Breast epithelium (tissue), 4 donors: ENCODE measurements at regions not wholly inside any gene's neighbourhood (a gene's known extent, or its start where the extent isn't known, plus 50 kb on each side); places are given as distances from the start of the nearest gene placed in this dataset.

Experiments used
- DNase-seq, 2 donors: peaks; one replicate each; pipeline ENCODE4 v3.0.0-alpha.2; 2019; ENCODE audit warnings: low spot score in 2 of 2
- H3K27ac ChIP-seq, 2 donors: fragments of 200-600 bp; sonication (generic) in 1 of 2; one replicate each; pipeline ENCODE4 v1.5.1; 2016 to 2019; ENCODE audit warnings: mild to moderate bottlenecking in 1 of 2
- H3K27me3 ChIP-seq, 2 donors: fragments of 200-600 bp; sonication (generic) in 1 of 2; one replicate each; pipeline versions ENCODE4 v1.5.1 to v1.6.0; 2017 to 2019; ENCODE audit warnings: control low read depth in 1 of 2, mild to moderate bottlenecking in 1 of 2
- H3K36me3 ChIP-seq: fragments of 200-600 bp; one replicate; pipeline ENCODE4 v1.5.1; 2019
- H3K4me1 ChIP-seq, 2 donors: fragments of 200-600 bp; sonication (generic); one replicate each; pipeline ENCODE4 v1.5.1; 2016 to 2019; ENCODE audit warnings: control low read depth in 1 of 2
- H3K4me3 ChIP-seq, 3 donors: fragments of 200-600 bp; sonication (generic); 1 replicate in 2 of 3; 2 replicates in 1 of 3; pipeline ENCODE4 v1.5.1; 2016 to 2019; ENCODE audit warnings: mild to moderate bottlenecking in 3 of 3, moderate library complexity in 2 of 3
- H3K9me3 ChIP-seq, 2 donors: fragments of 200-600 bp; sonication (generic) in 1 of 2; one replicate each; pipeline ENCODE4 v1.5.1; 2016 to 2019; ENCODE audit warnings: control low read depth in 1 of 2
- CTCF ChIP-seq, 3 donors: fragments of 450-650 bp; IDR thresholded peaks; one replicate each; pipeline ENCODE4 v1.5.1; 2016 to 2017; ENCODE audit warnings: antibody characterized with exemption in 3 of 3, mild to moderate bottlenecking in 3 of 3, moderate library complexity in 3 of 3
- POLR2A ChIP-seq: fragments of 450-650 bp; IDR thresholded peaks from one replicate; pipeline ENCODE4 v1.6.1; 2016; ENCODE audit warnings: antibody characterized with exemption, mild to moderate bottlenecking, moderate library complexity
- POLR2AphosphoS5 ChIP-seq, 3 donors: sonication (generic); formaldehyde crosslinking; IDR thresholded peaks; one replicate each; pipeline ENCODE4 v1.6.1; 2017; ENCODE audit warnings: antibody characterized with exemption in 3 of 3
- intact Hi-C: fragments of 100-400 bp; cut with DNase I; formaldehyde crosslinking; loops from one replicate; pipeline ENCODE4 v1.15.1; 2023; ENCODE audit warnings: low total_unique reads

- no peak overlapping the region for H3K27ac ChIP-seq
- TF ChIP-seq POLR2AphosphoS5 (IDR thresholded peaks at IDR 0.05) (no peak), POLR2A (no peak), CTCF (IDR thresholded peaks at IDR 0.05) (no peak)
- no peaks in the 10 kb centered on the region for H3K36me3 ChIP-seq
- DNase-seq = no peak
- no peaks in the 10 kb centered on the region for H3K4me1 ChIP-seq
- H3K9me3 ChIP-seq = no peaks in the 10 kb centered on the region
- H3K4me3 ChIP-seq = no peak overlapping the region
- intact Hi-C loops = no loop called here
- H3K27me3 ChIP-seq = no peaks in the 10 kb centered on the region
Observed at GRCh38 chr9:75658301-75658905, 232.1 kb upstream of the PCSK5 start.

DNA sequence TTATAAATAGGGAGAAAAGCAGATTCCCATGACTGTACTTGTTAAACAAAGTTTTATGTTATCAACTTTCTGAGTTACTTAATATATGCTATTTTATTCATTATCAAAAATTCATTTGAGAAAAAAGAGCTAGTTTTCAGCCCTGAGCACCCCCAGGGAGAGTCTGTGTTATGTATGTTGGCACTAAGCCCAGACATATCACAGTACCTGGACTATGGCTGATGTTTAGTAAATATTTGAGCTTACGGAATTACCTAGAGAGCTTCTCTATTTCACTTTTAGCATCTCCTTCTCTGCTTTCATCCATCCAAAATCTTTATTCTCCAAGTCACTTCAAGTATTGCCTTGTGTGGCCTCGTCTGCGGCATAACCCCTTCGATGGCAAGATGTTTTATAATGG is 225.9 kb upstream of the PCSK5 start:
- Histone ChIP-seq H3K4me3 (no peak overlapping the region), H3K27me3 (no peaks in the 10 kb centered on the region), H3K4me1 (no peaks in the 10 kb centered on the region), H3K27ac (no peak overlapping the region), H3K36me3 (no peaks in the 10 kb centered on the region), H3K9me3 (no peaks in the 10 kb centered on the region)
- TF ChIP-seq POLR2AphosphoS5 (IDR thresholded peaks at IDR 0.05) = no peak
- TF ChIP-seq CTCF (IDR thresholded peaks at IDR 0.05) = no peak
- no peak for TF ChIP-seq POLR2A
- no peak for DNase-seq
- intact Hi-C loops = no loop called here

DNA sequence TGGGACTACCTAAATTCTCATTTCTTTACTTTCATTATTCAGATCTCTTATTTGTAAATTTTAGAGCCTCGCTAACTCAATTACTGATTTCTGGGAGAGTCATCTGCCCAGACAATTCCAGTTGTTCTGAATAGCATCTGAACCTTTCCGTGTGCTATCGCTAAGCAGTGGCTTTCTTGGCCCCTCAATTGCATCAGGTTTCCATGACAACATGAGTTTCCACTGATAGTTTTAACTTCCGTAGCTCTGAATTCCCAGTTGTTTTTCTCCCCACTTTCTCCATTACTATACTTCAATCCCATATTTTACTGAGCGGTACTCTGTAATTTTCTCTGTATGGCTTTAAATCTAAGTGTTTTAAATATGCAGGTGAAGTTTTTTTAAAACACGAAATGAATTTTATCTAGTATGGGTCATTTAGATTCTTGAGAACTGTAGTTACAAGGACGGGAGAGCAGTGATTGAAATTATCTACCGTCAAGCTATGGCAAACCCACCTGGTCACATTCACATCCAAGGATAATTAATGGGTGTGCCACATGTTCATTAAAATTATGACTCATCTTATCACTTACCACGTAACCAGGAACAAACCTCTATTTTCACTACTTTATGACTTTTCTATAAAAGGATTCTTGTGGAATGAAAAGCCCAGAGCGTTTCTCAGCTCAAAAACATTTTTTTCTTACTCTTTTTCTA is 223.5 kb upstream of the PCSK5 start:
- H3K36me3 ChIP-seq = no peaks in the 10 kb centered on the region
- H3K4me3 ChIP-seq = no peak overlapping the region
- no peaks in the 10 kb centered on the region for H3K4me1 ChIP-seq
- H3K27me3 ChIP-seq = no peaks in the 10 kb centered on the region
- no peak for DNase-seq
- no peak overlapping the region for H3K27ac ChIP-seq
- TF ChIP-seq POLR2A = no peak
- TF ChIP-seq POLR2AphosphoS5 (IDR thresholded peaks at IDR 0.05) = no peak
- no peak for TF ChIP-seq CTCF (IDR thresholded peaks at IDR 0.05)
- H3K9me3 ChIP-seq = no peaks in the 10 kb centered on the region
- intact Hi-C loops = no loop called here

GRCh38 chr9:75669721-75670120 is 220.8 kb upstream of the PCSK5 start:
- H3K36me3 ChIP-seq = no peaks in the 10 kb centered on the region
- no peaks in the 10 kb centered on the region for H3K27me3 ChIP-seq
- H3K4me3 ChIP-seq = no peak overlapping the region
- H3K27ac ChIP-seq = no peak overlapping the region
- DNase-seq = no peak
- no peaks in the 10 kb centered on the region for H3K4me1 ChIP-seq
- TF ChIP-seq POLR2A (no peak), CTCF (IDR thresholded peaks at IDR 0.05) (no peak), POLR2AphosphoS5 (IDR thresholded peaks at IDR 0.05) (no peak)
- intact Hi-C loops = no loop called here
- H3K9me3 ChIP-seq = peaks cover 0 to 16% of the 10 kb centered on the region in 2 donors

- no peaks in the 10 kb centered on the region for H3K27me3 ChIP-seq
- DNase-seq = no peak
- no peak overlapping the region for H3K4me3 ChIP-seq
- H3K36me3 ChIP-seq = no peaks in the 10 kb centered on the region
- H3K4me1 ChIP-seq = no peaks in the 10 kb centered on the region
- intact Hi-C loops = no loop called here
- no peak overlapping the region for H3K27ac ChIP-seq
- TF ChIP-seq POLR2AphosphoS5 (IDR thresholded peaks at IDR 0.05) = no peak
- TF ChIP-seq CTCF (IDR thresholded peaks at IDR 0.05) = no peak
- no peak for TF ChIP-seq POLR2A
- peaks cover 0 to 16% of the 10 kb centered on the region in 2 donors for H3K9me3 ChIP-seq
Observed at GRCh38 chr9:75671354-75671753, 219.1 kb upstream of the PCSK5 start.
